Mesenchymal stem cell (in vitro differentiated cells and primary cell): ENCODE measurements at regions not wholly inside any gene's neighbourhood (a gene's known extent, or its start where the extent isn't known, plus 50 kb on each side); places are given as distances from the start of the nearest gene placed in this dataset.

Source experiments
- DNase-seq: peaks from one replicate; pipeline ENCODE4 v3.0.0-alpha.2; 2013
- H2AFZ ChIP-seq: one replicate; pipeline ENCODE4 v1.6.1; 2013; ENCODE audit warnings: low read depth, mild to moderate bottlenecking, control low read depth, inconsistent platforms, low read length, moderate library complexity
- H2AK5ac ChIP-seq: 2 replicates; pipeline ENCODE4 v1.6.1; 2013; ENCODE audit warnings: low read length, moderate library complexity, mild to moderate bottlenecking, inconsistent platforms; ENCODE audit not compliant: severe bottlenecking
- H2BK120ac ChIP-seq: one replicate; pipeline ENCODE4 v1.6.1; 2013; ENCODE audit warnings: low read depth, mild to moderate bottlenecking, inconsistent platforms, low read length, moderate library complexity
- H2BK12ac ChIP-seq, 2 experiments: one replicate each; pipeline ENCODE4 v1.6.1; 2013; ENCODE audit warnings: inconsistent platforms in 2 of 2, low read length in 2 of 2, mild to moderate bottlenecking in 2 of 2, moderate library complexity in 2 of 2, control low read depth in 1 of 2
- H2BK15ac ChIP-seq: one replicate; pipeline ENCODE4 v1.6.1; 2013; ENCODE audit warnings: mild to moderate bottlenecking, low read depth, inconsistent platforms; ENCODE audit not compliant: poor library complexity, severe bottlenecking
- H2BK5ac ChIP-seq: 2 replicates; pipeline ENCODE4 v1.6.1; 2013; ENCODE audit warnings: low read depth, mild to moderate bottlenecking, low read length, control low read depth, inconsistent platforms; ENCODE audit not compliant: poor library complexity, severe bottlenecking
- H3K14ac ChIP-seq, 2 experiments: one replicate each; pipeline ENCODE4 v1.6.1; 2013; ENCODE audit warnings: inconsistent platforms in 2 of 2, low read length in 2 of 2, control low read depth in 1 of 2, mild to moderate bottlenecking in 1 of 2, moderate library complexity in 1 of 2
- H3K18ac ChIP-seq, 2 experiments: one replicate each; pipeline ENCODE4 v1.6.1; 2013; ENCODE audit warnings: inconsistent platforms in 2 of 2, low read length in 2 of 2, control low read depth in 1 of 2, low read depth in 1 of 2, mild to moderate bottlenecking in 1 of 2
- H3K23ac ChIP-seq, 2 experiments: one replicate each; pipeline ENCODE4 v1.6.1; 2013; ENCODE audit warnings: inconsistent platforms in 2 of 2, low read length in 2 of 2, mild to moderate bottlenecking in 2 of 2, moderate library complexity in 2 of 2, control low read depth in 1 of 2
- H3K27ac ChIP-seq: 2 replicates; pipeline ENCODE4 v1.5.1; 2013; ENCODE audit warnings: mild to moderate bottlenecking, moderate library complexity, low read length, control low read depth, inconsistent platforms; ENCODE audit not compliant: poor library complexity, severe bottlenecking
- H3K27me3 ChIP-seq, 2 experiments: 2 replicates each; pipeline versions ENCODE4 v1.6.1 to v1.7.0; 2013; ENCODE audit warnings: low read length in 2 of 2, mild to moderate bottlenecking in 2 of 2, moderate library complexity in 2 of 2, control low read depth in 1 of 2, inconsistent platforms in 1 of 2; ENCODE audit not compliant: control insufficient read depth in 1 of 2, insufficient read depth in 1 of 2
- H3K36me3 ChIP-seq, 2 experiments: 2 replicates each; pipeline versions ENCODE4 v1.6.1 to v1.7.0; 2013; ENCODE audit warnings: low read length in 2 of 2, control low read depth in 1 of 2, inconsistent platforms in 1 of 2, low read depth in 1 of 2, mild to moderate bottlenecking in 1 of 2; ENCODE audit not compliant: insufficient read depth in 2 of 2, control insufficient read depth in 1 of 2
- H3K4ac ChIP-seq, 2 experiments: one replicate each; pipeline ENCODE4 v1.6.1; 2013; ENCODE audit warnings: inconsistent platforms in 2 of 2, low read length in 2 of 2, mild to moderate bottlenecking in 2 of 2, moderate library complexity in 2 of 2, control low read depth in 1 of 2, low read depth in 1 of 2
- H3K4me1 ChIP-seq: 2 replicates; pipeline ENCODE4 v1.6.1; 2013; ENCODE audit warnings: low read depth, low read length, control low read depth; ENCODE audit not compliant: control insufficient read depth, insufficient read depth
- H3K4me2 ChIP-seq: 2 replicates; pipeline ENCODE4 v1.6.1; 2013; ENCODE audit warnings: low read length, mild to moderate bottlenecking, inconsistent platforms; ENCODE audit not compliant: poor library complexity, severe bottlenecking
- H3K4me3 ChIP-seq, 2 experiments: 2 replicates each; pipeline versions ENCODE4 v1.5.1 to v1.7.0; 2013; ENCODE audit warnings: low read length in 2 of 2, mild to moderate bottlenecking in 2 of 2, control low read depth in 1 of 2, low read depth in 1 of 2; ENCODE audit not compliant: insufficient read depth in 1 of 2
- H3K79me1 ChIP-seq: replicated peaks from 2 replicates; pipeline ENCODE4 v1.6.1; 2013; ENCODE audit warnings: mild to moderate bottlenecking, control low read depth, low read length, inconsistent platforms; ENCODE audit not compliant: poor library complexity, severe bottlenecking
- H3K9ac ChIP-seq: 2 replicates; pipeline ENCODE4 v1.7.0; 2013; ENCODE audit warnings: mild to moderate bottlenecking, low read length, moderate library complexity
- H3K9me3 ChIP-seq: 2 replicates; pipeline ENCODE4 v1.7.0; 2013; ENCODE audit warnings: mild to moderate bottlenecking, low read length; ENCODE audit not compliant: control insufficient read depth
- H4K8ac ChIP-seq: one replicate; pipeline ENCODE4 v1.6.1; 2013; ENCODE audit warnings: inconsistent platforms, mild to moderate bottlenecking, low read length, moderate library complexity
- H4K91ac ChIP-seq: one replicate; pipeline ENCODE4 v1.6.1; 2013; ENCODE audit warnings: mild to moderate bottlenecking, low read length, inconsistent platforms
- WGBS: methylation state at CpG from one replicate; pipeline ENCODE4 v1.1.7; 2013; ENCODE audit warnings: mixed read lengths; 5-methylcytosine and 5-hydroxymethylcytosine counted together

- Histone ChIP-seq H2BK120ac (no peak overlapping the region), H2BK12ac (no peak overlapping the region), H2AFZ (no peak overlapping the region), H3K36me3 (no peaks in the 10 kb centered on the region), H2BK5ac (no peak overlapping the region), H3K79me1 (no peaks in the 10 kb centered on the region), H2BK15ac (no peak overlapping the region), H2AK5ac (no peak overlapping the region), H3K23ac (no peak overlapping the region), H3K4me1 (peaks cover 5% of the 10 kb centered on the region), H3K9me3 (no peaks in the 10 kb centered on the region), H3K18ac (no peak overlapping the region), H3K4me2 (no peak overlapping the region), H3K9ac (no peak overlapping the region), H3K4me3 (no peak overlapping the region), H3K4ac (no peak overlapping the region), H4K8ac (no peak overlapping the region), H4K91ac (no peak overlapping the region), H3K27ac (no peak overlapping the region), H3K14ac (no peak overlapping the region), H3K27me3 (no peaks in the 10 kb centered on the region)
- no peak for DNase-seq
- WGBS, result 100% methylated on average over 1 of the region's 3 CpGs
Measured at GRCh38 chr3:115244350-115244749, 97.3 kb upstream of the ZBTB20 start.

- H3K4ac ChIP-seq, result no peak overlapping the region
- H4K8ac ChIP-seq, result no peak overlapping the region
- no peak overlapping the region for H2BK12ac ChIP-seq
- no peak overlapping the region for H2BK5ac ChIP-seq
- H3K27ac ChIP-seq, result no peak overlapping the region
- no peaks in the 10 kb centered on the region for H3K27me3 ChIP-seq
- no peak overlapping the region for H2BK15ac ChIP-seq
- H3K79me1 ChIP-seq, result no peaks in the 10 kb centered on the region
- H3K4me2 ChIP-seq, result no peak overlapping the region
- H3K9ac ChIP-seq, result no peak overlapping the region
- H2BK120ac ChIP-seq, result no peak overlapping the region
- no peak overlapping the region for H2AK5ac ChIP-seq
- H2AFZ ChIP-seq, result no peak overlapping the region
- H3K23ac ChIP-seq, result no peak overlapping the region
- no peak overlapping the region for H4K91ac ChIP-seq
- no peak overlapping the region for H3K14ac ChIP-seq
- peak; percentile 87 for DNase-seq
- WGBS, result no CpG with 5 or more reads among the region's 2 CpGs
- H3K36me3 ChIP-seq, result no peaks in the 10 kb centered on the region
- H3K4me3 ChIP-seq, result no peak overlapping the region
- no peaks in the 10 kb centered on the region for H3K9me3 ChIP-seq
- peaks cover 3% of the 10 kb centered on the region for H3K4me1 ChIP-seq
- H3K18ac ChIP-seq, result no peak overlapping the region
Measured at GRCh38 chr3:115245438-115245837, 98.3 kb upstream of the ZBTB20 start.

DNA sequence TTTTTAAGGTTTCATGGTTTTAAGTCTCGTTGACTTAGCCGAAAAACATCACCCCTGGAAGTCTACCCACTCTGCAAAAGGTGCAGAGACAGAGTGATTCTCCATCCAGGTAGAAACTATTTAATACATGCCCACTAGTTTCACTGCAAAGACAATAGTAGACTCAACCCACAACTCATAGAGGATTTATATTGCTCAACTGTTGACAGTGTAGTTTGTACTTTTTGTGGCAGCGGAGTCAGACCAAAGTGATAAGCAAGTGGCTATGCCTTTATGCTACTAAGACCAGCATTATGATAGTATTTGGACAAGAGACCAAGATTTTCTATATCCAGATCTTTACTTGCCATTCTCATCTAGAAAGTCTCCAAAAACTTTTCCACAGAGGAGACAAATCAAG is 98.8 kb upstream of the ZBTB20 start:
- Histone ChIP-seq H3K9ac (no peak overlapping the region), H4K91ac (no peak overlapping the region), H2AK5ac (no peak overlapping the region), H2BK120ac (no peak overlapping the region), H3K4me1 (peaks cover 3% of the 10 kb centered on the region), H3K27me3 (no peaks in the 10 kb centered on the region), H3K9me3 (no peaks in the 10 kb centered on the region), H2BK12ac (no peak overlapping the region), H2BK5ac (no peak overlapping the region), H2BK15ac (no peak overlapping the region), H3K27ac (no peak overlapping the region), H3K23ac (no peak overlapping the region), H4K8ac (no peak overlapping the region), H3K4me3 (no peak overlapping the region), H3K14ac (no peak overlapping the region), H3K4ac (no peak overlapping the region), H3K18ac (no peak overlapping the region), H3K79me1 (no peaks in the 10 kb centered on the region), H2AFZ (no peak overlapping the region), H3K4me2 (no peak overlapping the region), H3K36me3 (no peaks in the 10 kb centered on the region)
- DNase-seq, result peak; percentile 14
- WGBS, result 83% methylated on average over 2 of the region's 3 CpGs

DNA sequence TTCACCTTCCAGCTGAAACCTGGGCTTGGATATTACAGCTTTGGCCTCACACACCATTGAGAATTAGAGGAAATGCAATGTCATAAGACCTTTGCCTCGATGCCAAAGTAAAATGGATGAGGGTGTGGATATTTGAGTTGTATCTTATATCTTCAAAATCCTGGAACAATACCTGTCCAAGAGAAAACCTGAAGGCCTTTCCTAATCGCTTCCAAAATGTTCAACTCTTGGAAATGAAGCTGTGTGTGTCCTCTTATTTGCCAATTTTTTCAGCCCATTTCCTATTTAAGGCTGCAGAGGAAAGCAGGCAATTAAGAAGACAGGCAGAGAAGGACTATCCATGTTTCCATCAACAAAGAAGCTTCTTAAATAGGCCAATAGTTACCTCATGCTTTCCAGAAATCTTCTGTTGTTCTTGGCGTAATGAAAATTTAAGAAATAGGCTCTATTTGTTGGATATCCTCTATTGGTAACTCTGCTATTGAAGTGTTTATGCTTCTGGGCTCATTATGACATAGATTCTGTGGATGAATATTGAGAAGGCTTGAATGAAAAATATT is 99.5 kb upstream of the ZBTB20 start:
- Histone ChIP-seq H3K4ac (no peak overlapping the region), H4K91ac (no peak overlapping the region), H3K4me2 (no peak overlapping the region), H2AK5ac (no peak overlapping the region), H3K27ac (no peak overlapping the region), H2BK12ac (no peak overlapping the region), H3K27me3 (no peaks in the 10 kb centered on the region), H4K8ac (no peak overlapping the region), H3K9me3 (no peaks in the 10 kb centered on the region), H3K79me1 (no peaks in the 10 kb centered on the region), H2BK5ac (no peak overlapping the region), H2BK120ac (no peak overlapping the region), H3K23ac (no peak overlapping the region), H2BK15ac (no peak overlapping the region), H3K18ac (no peak overlapping the region), H3K4me1 (peaks cover 3% of the 10 kb centered on the region), H3K14ac (no peak overlapping the region), H2AFZ (no peak overlapping the region), H3K4me3 (no peak overlapping the region), H3K9ac (no peak overlapping the region), H3K36me3 (no peaks in the 10 kb centered on the region)
- no peak for DNase-seq
- WGBS, result 97% methylated on average over 3 of the region's 3 CpGs
